Stomach (tissue), 8 donors: ENCODE measurements at regions not wholly inside any gene's neighbourhood (a gene's known extent, or its start where the extent isn't known, plus 50 kb on each side); places are given as distances from the start of the nearest gene placed in this dataset.

ENCODE experiments used
- DNase-seq, 2 donors: peaks; one replicate each; pipeline versions ENCODE4 v3.0.0 to v3.0.0-alpha.2; 2013 to 2019
- H3K27ac ChIP-seq, 5 donors: fragments of 200-600 bp in 4 of 5; sonication (generic) in 4 of 5; one replicate each; pipeline ENCODE4 v1.5.1; 2013 to 2019; ENCODE audit warnings: mild to moderate bottlenecking in 1 of 5, moderate library complexity in 1 of 5
- H3K27me3 ChIP-seq, 3 donors: fragments of 200-600 bp; sonication (generic); one replicate each; pipeline ENCODE4 v1.5.1; 2017 to 2019; ENCODE audit warnings: mixed run types in 1 of 3
- H3K36me3 ChIP-seq, 4 donors: fragments of 200-600 bp; sonication (generic); 1 replicate in 3 of 4; 2 replicates in 1 of 4; pipeline ENCODE4 v1.5.1; 2016 to 2019
- H3K4me1 ChIP-seq, 4 donors: fragments of 200-600 bp; sonication (generic); one replicate each; pipeline ENCODE4 v1.5.1; 2016 to 2019
- H3K4me3 ChIP-seq, 4 donors: fragments of 200-600 bp; sonication (generic) in 3 of 4; one replicate each; pipeline ENCODE4 v1.5.1; 2016 to 2019; ENCODE audit warnings: mild to moderate bottlenecking in 1 of 4
- H3K9me3 ChIP-seq, 4 donors: fragments of 200-600 bp; sonication (generic); one replicate each; pipeline ENCODE4 v1.5.1; 2016 to 2019
- CTCF ChIP-seq, 7 experiments: fragments of 450-650 bp in 4 of 7; fragments of 200-600 bp in 3 of 7; sonication (generic) in 3 of 7; IDR thresholded peaks; one replicate each; pipeline ENCODE4 v1.5.1; 2016 to 2019; ENCODE audit warnings: antibody characterized with exemption in 7 of 7, control low read depth in 2 of 7, mild to moderate bottlenecking in 1 of 7
- EP300 ChIP-seq: sonication (generic); formaldehyde crosslinking; IDR thresholded peaks from one replicate; pipeline ENCODE4 v1.6.1; 2017; ENCODE audit warnings: antibody characterized with exemption
- POLR2A ChIP-seq, 4 donors: fragments of 450-650 bp; IDR thresholded peaks; one replicate each; pipeline ENCODE4 v1.6.1; 2016; ENCODE audit warnings: antibody characterized with exemption in 4 of 4, control low read depth in 2 of 4, mild to moderate bottlenecking in 1 of 4, moderate library complexity in 1 of 4
- POLR2AphosphoS5 ChIP-seq, 3 donors: sonication (generic); formaldehyde crosslinking; IDR thresholded peaks; one replicate each; pipeline ENCODE4 v1.6.1; 2016; ENCODE audit warnings: antibody characterized with exemption in 3 of 3
- WGBS, 5 donors: extraction: QIAGEN DNeasy Blood & Tissue Kit in 3 of 5; methylation state at CpG; one replicate each; pipeline versions ENCODE4 v1.1.5 to v1.1.7; 2013 to 2018; 5-methylcytosine and 5-hydroxymethylcytosine counted together
- intact Hi-C: fragments of 100-400 bp; cut with DNase I; formaldehyde crosslinking; loops from one replicate; pipeline ENCODE4 v1.15.1; 2023; ENCODE audit warnings: low total_unique reads
- donor health status: healthy with polysubstance abuse.
- donor health status: Bipolar disorder and iron deficiency.
- donor health status: healthy.

- WGBS, 5 donors = 41 to 95% (median 53%) methylated on average over 1 of the region's 1 CpG
- Histone ChIP-seq H3K9me3 (no peaks in the 10 kb centered on the region), H3K4me3 (no peak overlapping the region), H3K4me1 (no peaks in the 10 kb centered on the region), H3K36me3 (no peaks in the 10 kb centered on the region), H3K27me3 (no peaks in the 10 kb centered on the region), H3K27ac (no peak overlapping the region)
- TF ChIP-seq CTCF (IDR thresholded peaks at IDR 0.05) (no peak), EP300 (no peak), POLR2A (IDR thresholded peaks at IDR 0.05) (no peak), POLR2AphosphoS5 (IDR thresholded peaks at IDR 0.05) (no peak)
- no peak for DNase-seq
- intact Hi-C loops = no loop called here
Measured at GRCh38 chr4:130714006-130714405, 1618.1 kb downstream of the C4orf33 start.

- Histone ChIP-seq H3K36me3 (no peaks in the 10 kb centered on the region), H3K27ac (no peak overlapping the region), H3K27me3 (no peaks in the 10 kb centered on the region), H3K9me3 (no peaks in the 10 kb centered on the region), H3K4me1 (no peaks in the 10 kb centered on the region), H3K4me3 (no peak overlapping the region)
- TF ChIP-seq POLR2A (IDR thresholded peaks at IDR 0.05) = no peak
- TF ChIP-seq EP300 = no peak
- no peak for TF ChIP-seq CTCF (IDR thresholded peaks at IDR 0.05)
- intact Hi-C loops = no loop called here
- DNase-seq = no peak
Measured at GRCh38 chr4:130722361-130722760, 1626.4 kb downstream of the C4orf33 start.

- no peaks in the 10 kb centered on the region for H3K36me3 ChIP-seq
- H3K4me3 ChIP-seq = no peak overlapping the region
- intact Hi-C loops = no loop called here
- TF ChIP-seq EP300 = no peak
- TF ChIP-seq POLR2AphosphoS5 (IDR thresholded peaks at IDR 0.05) = no peak
- TF ChIP-seq CTCF (IDR thresholded peaks at IDR 0.05) = no peak
- TF ChIP-seq POLR2A (IDR thresholded peaks at IDR 0.05) = no peak
- DNase-seq = no peak
- WGBS, 5 donors = 74 to 98% (median 81%) methylated on average over 5 to 7 of the region's 7 CpGs
- no peaks in the 10 kb centered on the region for H3K4me1 ChIP-seq
- H3K27me3 ChIP-seq = no peaks in the 10 kb centered on the region
- no peak overlapping the region for H3K27ac ChIP-seq
- H3K9me3 ChIP-seq = no peaks in the 10 kb centered on the region
Measured at GRCh38 chr4:130736436-130737185, 1640.7 kb downstream of the C4orf33 start.

GRCh38 chr4:130738233-130738632, 1642.3 kb downstream of the C4orf33 start:
- TF ChIP-seq POLR2A (IDR thresholded peaks at IDR 0.05) (no peak), EP300 (no peak), CTCF (IDR thresholded peaks at IDR 0.05) (no peak)
- H3K9me3 ChIP-seq = peaks cover 0 to 4% (median 0%) of the 10 kb centered on the region in 4 donors
- intact Hi-C loops = no loop called here
- H3K27ac ChIP-seq = no peak overlapping the region
- no peaks in the 10 kb centered on the region for H3K4me1 ChIP-seq
- no peaks in the 10 kb centered on the region for H3K27me3 ChIP-seq
- no peaks in the 10 kb centered on the region for H3K36me3 ChIP-seq
- H3K4me3 ChIP-seq = no peak overlapping the region
- DNase-seq = no peak
- 53 to 86% (median 73%) methylated on average over 3 of the region's 3 CpGs for WGBS, 5 donors
